Activated CD4-positive, CD25-positive, alpha-beta regulatory T cell treated with anti-CD3 and anti-CD28 coated beads, Interleukin-2, amount 50 U/mL, for 24 hours (primary cell): ENCODE measurements at regions not wholly inside any gene's neighbourhood (a gene's known extent, or its start where the extent isn't known, plus 50 kb on each side); places are given as distances from the start of the nearest gene placed in this dataset.
"Not testable (repeated sequence)": the region's sequence is repeated elsewhere in the genome, so short reads cannot be mapped to it uniquely, and the experiment has no call there.

Source experiments
- ATAC-seq, 2 donors: fragments of 150-1000 bp; cut with Tn5 transposase; one replicate each; pipeline ENCODE4 v1.10.0; 2021; ENCODE audit warnings: mild to moderate bottlenecking in 1 of 2, moderate library complexity in 1 of 2

DNA sequence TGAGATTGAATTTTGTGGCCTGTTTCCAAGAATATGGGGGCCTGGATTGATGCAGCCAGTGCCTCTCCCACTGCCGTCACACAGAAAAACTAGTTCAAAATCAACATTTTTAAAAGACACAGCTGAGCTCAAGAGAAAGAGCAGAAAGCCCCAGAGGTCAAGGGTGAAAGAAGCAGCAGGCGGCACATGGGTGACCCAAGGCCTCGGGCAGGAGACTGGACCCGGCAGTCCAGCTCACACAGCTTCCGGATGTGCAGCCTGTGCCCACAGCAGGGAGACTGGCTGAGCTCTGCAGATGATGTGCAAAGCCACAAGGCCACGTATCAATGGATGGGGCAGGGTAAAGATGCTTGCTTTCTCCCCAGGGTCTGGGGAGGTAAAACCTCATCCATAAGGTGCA lies 50.4 kb upstream of the RNF32 start:
- no peak for ATAC-seq

DNA sequence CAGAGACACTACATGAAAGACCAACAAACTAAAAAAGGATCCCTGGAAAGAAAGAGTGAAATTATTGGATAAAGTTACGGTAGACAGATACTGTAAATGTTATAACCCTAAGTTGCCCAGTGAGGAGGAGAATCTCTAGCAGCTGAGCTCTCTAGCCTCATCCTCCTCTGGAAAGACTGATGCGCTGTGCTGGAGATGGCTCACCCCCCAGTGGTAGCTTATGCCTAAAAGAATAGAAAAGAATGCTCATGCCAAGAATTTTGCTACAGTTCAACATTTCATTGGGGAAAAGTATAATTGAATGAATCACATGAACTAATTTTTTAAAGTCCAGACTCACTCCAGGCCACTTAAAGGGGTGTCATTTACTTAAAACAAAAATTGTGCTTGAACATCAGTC lies 50.8 kb upstream of the RNF32 start:
- no peak for ATAC-seq

DNA sequence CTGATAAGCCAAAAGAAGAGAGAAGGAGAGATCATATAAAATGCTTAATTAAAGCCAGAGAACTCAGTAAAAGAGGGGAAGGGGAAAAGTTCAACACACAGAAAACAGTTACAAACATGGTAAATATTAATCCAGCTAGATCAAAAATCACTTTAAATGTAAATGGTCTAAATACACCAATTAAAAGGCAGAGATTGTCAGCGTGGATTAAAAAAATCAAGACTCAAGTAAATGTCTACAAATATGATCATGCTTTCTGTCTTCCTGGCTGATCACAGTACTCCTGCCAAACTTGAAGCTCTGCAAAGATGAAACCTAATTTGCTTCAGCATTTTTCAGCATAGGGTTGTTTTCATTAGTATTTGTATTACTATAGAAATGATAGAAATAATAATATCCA lies 54.6 kb upstream of the RNF32 start:
- no peak for ATAC-seq

DNA sequence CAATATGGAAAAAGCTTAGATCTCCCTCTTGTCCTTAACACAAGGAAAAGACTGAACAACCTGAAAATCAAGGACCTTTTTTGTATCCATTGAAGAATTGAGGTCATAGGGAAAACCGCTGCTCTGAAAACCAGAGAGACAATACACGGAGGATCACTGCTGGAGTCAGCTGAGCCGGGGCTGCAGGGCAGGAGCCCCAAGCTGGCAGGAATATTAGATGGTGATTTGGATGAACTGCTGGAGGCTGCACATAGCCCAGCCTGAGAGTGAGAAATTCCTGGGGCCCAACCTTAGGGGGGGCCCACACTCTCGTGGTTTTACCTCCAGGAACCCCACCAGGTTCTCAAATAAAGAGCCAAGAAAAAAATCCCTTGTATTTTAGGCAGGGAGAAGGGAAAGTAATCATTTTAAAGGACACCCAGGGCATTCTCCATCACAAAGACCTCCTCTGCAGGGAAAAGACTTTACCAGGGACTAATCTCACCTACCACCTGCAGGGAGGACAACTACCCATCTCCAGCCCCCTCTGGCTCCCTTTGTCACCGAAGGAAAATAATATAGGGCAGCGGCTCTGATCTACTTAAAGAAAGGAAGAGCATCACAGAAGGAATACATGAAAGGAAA lies 55.4 kb upstream of the RNF32 start:
- ATAC-seq = no peak

DNA sequence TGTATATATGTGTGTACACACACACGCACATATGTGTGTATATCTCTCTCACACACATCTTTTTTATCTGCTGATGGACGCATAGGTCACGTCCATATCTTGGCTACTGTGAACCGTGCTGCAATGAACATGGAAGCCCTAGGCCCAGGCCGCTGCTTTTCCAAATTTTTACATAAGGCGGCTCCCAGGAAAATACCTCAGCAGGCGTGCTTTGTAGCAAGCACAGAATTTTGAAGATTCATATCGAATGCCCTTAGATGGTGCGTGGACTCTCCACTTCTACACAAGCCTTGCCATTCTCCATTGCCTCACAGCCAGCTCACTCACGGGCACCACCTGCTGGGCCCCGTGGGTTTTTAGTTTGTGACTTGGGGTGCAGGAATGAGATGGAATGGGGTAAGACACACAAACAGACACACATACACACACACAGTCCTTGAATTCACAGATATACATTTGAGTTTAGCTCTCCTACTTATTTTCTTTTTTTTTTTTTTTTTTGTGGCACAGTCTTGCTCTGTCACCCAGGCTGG lies 57.9 kb upstream of the RNF32 start:
- ATAC-seq = no peak

DNA sequence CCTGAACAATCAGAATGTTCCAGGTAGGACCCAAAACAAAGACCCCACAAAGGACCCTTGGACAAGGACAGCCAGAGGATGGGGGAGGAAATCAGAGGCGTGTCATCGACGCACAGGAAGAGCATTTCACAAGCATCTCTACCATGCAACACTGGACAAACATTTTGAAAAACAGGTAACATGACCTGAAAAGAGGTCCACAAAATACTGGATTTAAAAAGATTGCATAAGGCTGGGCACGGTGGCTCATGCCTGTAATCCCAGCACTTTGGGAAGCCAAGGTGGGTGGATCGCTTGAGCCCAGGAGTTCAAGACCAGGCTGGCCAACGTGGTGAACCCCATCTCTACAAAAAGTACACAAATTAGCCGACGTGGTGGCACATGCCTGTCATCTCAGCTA lies 60.5 kb upstream of the RNF32 start:
- no peak for ATAC-seq

DNA sequence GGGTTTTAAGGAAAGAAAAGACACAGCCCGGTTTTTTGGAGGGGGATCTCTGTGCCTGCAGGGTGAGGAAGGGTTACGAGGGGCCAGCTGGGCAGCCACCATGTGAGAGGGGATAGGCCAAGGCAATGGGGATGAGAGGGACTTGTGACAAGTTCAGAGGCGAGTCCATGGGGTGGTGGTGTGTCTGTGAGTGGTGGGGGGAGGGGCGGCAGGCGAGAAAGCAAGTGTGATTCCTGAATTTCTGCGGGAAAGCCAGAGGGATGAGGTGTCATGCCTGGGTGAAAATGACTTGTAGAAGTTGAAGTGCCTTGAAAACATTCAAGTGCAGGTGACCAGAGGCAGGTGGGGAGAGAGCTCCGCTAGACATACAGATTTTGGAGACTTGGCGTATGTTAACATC lies 61.0 kb upstream of the RNF32 start:
- ATAC-seq = no peak

DNA sequence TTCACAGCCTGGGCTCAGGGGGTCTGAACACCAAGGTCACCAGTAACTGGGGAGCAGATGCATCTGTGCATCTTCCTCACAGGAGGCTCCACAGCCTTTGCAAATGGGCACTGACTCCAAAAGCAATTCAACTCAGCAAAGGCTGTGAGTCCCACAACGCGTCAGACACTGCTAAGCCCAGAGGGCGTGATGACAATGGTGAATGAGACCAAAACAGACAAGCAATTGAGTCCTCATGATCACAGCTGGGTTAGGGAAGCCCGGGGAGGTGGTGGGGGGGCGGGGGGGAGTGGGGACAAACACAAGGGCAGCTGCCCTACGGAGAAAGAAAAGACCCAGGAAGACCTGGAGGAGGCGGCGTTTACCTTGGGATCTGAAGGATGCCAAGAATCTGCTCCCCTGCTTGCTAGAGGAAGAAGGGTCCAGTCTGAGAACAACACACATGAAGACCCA lies 61.6 kb upstream of the RNF32 start:
- no peak for ATAC-seq

DNA sequence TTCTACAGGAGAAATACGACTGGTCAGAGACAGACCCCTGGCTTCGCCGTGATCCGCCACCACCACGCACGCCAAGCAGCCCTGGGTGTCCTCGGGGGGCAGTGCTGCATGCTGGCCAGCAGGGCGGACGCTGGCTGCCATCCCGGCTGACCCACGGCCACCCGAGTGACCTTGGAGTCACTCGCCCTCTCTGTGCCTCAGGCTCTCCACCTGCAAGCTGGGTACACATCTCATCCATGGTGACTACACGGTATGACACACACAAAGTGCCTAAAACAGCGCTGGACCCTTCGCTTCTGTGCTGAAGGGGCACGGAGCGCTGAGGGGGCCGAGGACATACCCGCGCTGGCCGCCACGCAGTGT lies 62.0 kb upstream of the RNF32 start:
- no peak for ATAC-seq

DNA sequence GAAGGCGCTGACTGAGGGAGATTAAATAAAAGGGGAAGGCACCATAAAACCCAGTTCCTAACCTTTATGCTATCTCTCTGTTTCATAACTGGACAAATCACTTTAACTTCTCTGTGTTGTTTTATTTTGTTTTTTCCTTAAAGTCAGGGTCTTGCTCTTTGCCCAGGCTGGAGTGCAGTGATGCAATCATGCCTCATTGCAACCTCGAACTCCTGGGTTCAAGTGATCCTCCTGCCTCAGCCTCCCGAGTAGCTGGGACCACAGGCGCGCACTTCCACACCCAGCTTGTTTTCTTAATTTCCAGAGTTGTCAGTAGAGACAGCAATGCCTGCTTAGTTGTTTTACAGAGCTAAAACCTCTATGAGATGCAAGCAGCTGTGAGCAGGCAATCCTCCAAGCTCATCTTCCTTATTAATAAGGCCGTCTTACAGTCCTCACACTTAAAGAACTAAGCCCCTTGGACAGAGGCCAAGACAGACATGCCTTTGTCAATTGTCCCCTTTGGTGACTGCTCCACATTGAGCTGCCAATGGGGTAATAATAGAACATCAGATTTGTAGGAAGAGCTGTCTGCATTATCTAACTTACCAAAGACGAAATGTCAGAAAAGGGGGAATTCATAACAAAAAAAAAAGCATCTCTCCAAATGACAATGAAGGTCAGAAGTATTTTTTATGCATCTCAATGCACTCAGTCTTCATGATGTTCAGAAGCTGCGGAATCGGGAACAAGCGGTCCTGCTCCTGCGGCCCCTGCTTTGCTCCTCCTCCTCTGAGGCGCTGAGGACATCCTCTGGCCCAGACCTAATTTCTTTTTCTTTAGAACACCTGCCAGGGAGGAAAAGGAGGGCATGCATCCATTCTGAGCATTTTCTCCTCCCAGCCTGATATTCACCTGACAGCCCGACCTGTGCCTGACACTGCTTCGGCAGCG lies 62.7 kb upstream of the RNF32 start:
- no peak for ATAC-seq

DNA sequence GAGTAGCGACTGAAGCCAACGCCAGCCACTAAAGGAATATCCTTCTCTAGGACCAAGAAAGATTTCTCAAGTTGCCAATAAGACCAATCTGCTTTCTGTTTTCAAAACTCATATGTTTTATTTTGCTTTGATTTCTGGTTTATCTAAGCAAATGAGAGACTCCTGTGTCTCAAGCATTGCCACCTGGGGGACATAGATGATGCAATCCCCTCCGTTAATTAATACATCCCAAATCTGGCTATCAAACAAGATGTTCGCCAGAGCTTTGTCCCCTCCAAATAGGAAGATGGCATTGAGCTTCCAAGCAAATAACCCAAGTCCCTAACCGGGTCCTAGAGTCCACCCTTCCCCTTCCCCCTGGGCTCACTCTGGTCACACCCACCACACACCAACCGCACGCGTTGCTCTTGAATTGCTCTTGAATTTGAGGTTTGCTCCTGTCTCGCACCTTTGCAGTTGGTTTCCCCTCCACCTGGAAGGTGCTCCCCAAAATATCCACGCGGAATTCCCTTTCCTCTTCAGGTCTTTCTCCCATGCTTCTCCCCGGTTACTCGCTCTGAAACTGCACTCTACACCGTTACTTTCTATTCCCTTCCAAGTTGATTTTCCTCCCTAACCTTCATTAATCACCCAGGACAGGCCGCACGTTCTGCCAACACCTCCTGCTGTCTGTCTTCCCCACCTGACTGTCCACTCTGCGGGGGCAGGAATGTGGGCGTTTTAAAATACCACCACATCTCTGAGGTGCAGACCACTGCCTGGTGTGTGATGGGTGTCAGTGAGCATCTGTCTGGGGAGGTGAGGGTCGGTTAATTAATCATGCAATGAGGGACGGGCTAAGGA lies 64.1 kb upstream of the RNF32 start:
- ATAC-seq = no peak

DNA sequence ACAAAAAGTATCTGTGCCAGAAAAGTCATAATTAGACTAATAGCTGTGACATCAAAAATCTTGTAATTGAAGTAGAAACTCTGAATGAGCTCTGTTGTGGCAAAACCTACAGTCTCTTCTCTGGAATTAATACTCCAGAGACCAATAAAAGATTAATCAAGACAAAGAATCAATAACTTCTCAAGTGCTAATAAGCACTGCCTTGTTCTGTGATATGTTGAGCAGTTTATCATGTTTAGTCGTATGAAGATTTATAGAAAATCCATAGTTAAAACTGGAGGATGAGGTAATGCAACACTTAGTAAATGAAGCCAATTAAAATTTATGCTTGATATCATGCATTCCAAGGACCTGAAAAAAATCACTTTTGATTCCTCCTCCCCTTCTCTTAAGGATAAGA lies 72.3 kb upstream of the RNF32 start:
- no peak for ATAC-seq

DNA sequence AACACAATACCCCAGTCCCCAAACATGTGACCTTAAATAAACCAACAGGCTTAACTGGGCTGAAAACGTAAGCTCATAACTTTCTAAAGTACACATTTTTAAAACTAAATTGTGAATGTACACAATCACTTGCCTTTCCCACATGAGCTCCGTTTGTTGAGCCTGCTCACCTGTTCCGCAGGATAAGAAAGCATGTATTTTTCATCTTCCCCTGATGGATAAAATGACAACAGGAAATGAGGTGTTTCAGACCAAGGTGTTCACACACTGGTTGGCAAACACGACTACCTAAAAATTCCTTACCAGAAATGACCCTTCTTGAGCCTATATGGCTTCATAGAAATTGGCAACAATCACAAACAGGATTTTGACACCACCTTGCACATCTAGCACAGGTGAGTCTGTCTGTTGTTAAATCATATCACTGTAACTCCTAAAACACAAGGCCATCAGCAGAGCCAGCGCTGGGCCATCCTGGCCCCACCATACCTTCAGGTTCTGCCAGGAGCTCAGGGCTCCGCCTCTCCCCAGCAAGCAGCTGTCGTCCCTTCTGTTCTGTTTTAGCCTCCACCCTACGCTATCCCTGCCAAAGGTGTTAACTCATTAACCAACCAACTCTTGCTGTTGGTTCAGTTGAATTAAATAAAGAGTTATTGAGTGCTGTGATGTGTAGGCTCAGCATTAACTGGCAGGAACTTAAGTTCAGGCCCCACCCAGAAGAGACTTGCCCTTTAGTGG lies 73.6 kb upstream of the RNF32 start:
- ATAC-seq = no peak

DNA sequence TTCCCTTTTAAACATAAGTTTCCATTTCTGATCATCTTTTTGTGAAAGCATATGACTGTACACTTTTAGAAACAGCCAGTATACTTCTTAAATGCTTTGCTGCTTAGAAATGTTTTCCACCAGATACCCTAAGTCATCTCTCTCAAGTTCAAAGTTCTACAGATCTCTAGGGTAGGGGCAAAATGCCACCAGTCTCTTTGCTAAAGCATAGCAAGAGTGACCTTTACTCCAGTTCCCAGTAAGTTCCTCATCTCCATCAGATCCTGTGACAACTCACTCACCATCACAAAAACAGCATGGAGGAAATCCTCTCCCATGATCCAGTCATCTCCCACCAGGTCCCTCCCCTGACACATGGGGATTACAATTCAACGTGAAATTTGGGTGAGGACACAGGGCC lies 75.6 kb upstream of the RNF32 start:
- ATAC-seq = not testable (repeated sequence)

DNA sequence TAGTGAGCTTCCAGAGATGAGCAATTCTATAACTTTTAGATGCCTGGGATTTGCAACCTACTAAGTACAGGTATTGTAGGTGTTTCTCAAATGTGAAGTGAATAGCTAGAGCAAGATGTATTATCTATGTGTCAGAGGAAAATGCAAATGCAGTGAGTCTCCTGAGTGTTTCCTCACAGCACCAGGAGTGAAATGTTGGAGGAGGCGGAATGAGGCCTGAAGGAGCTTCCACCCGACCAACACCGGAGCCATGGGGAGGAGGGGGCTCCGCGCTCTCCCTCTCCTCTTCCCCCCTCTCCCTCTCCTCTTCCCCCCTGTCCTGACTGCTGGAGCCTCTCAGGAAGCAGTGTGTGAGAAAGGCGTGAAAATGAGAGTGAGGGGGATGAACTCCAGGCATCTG lies 79.9 kb upstream of the RNF32 start:
- ATAC-seq = no peak

DNA sequence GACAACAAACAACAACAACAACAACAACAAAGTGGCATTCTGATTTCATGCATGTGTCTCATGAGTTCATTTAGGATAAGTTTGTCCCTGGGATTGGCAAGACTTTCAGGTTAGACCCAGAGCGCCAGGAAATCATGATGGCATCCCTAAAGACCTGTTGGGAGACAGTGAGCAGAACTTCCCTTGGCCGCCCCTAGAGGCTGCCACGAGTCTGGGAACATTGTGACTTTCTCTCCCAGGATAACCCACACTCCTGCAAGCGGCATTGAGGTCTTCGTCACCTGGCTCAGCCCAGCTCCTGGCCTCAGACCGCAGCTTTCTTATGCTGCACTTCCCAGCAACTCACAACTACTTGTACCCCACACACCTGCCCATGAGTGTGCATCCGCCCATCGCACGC lies 80.5 kb upstream of the RNF32 start:
- ATAC-seq = no peak

DNA sequence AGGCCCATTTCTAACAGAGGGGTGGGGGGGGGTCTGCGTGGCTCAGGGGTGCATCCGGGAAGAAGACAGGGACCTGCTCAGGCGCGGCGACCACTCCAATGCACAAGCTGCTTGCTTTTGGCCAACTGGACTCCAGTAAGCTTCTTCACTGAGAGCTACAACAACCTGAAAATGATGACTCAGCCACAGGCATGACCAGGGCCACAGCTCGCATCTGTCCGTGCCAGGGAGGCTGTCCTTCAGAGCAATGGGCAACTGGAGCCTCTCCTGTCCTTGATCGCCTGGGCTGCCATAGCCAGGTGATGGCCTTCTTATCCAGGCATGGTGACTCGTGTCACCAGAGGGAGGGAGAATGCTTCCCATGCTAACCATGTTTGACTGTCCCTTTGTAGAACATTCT lies 81.6 kb upstream of the RNF32 start:
- no peak for ATAC-seq

DNA sequence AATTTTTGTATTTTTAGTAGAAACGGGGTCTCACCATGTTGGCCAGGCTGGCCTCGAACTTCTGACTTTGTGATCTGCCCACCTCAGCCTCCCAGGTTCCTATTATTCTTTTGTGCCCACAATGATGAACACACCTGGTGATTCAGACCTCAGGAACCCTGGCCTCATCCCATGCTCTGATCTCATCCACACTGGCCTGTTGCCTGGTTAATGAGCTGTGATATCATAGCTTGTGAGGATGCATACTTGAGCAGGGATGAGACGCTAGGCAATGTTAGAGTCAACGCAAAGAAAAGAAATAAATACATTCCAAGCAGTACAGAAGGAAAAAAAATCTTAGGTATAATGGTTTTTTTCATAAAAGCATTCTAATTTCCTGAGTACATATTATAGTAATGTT lies 82.4 kb upstream of the RNF32 start:
- ATAC-seq = no peak

DNA sequence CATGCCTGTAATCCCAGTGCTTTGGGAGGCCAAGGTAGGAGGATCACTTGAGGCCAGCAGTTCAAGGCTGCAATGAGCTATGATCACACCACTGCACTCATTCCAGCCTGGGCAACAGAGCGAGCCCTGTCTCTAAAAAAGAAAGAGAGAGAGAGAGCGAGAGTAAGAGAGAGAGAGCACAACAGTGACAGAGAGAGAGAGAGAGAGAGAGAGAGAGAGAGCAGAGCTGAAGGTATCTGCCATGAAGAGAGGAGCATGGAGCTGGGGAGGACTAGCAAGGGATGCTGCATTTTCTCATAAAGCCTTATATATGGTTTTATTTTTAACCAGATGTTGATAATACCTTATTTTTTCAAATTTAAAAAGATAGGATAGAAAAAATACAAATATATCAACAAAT lies 84.5 kb upstream of the RNF32 start:
- no peak for ATAC-seq

DNA sequence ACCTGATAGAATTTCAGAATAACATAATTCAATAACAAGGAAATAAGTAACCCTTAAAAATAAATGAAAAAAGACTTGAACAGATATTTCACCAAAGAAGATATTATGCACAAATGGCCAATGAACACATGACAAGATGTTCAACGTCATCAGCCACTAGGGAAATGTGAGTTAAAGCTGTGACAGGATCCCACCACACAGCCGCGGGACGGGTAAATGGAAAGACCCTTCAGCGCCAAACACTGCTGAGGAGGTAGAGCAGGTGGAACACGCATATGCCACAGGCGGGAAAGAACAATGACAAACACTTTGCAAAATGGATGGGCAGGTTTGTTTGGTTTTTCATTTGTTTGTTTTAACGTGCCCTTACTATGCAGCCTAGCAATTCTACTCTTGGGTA lies 86.1 kb upstream of the RNF32 start:
- no peak for ATAC-seq

DNA sequence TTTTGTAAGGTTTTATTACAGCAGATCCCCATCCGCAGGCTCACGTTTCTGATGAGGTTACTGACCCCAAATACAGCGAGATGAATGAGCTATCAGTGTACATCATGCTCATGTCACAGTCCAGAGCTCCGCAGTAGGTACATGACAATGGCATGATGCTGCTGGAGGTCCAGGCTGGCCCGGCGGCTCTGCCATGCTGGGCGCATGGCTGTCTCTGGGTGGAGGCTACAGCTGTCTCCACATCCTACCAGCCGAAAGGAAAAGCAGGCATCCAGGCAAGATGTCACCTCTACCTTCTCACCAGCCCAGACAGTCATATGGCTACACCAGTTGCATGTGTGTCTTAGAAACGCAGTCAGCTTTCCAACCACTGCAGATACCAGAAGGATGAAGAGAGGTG lies 90.9 kb upstream of the RNF32 start:
- no peak for ATAC-seq

DNA sequence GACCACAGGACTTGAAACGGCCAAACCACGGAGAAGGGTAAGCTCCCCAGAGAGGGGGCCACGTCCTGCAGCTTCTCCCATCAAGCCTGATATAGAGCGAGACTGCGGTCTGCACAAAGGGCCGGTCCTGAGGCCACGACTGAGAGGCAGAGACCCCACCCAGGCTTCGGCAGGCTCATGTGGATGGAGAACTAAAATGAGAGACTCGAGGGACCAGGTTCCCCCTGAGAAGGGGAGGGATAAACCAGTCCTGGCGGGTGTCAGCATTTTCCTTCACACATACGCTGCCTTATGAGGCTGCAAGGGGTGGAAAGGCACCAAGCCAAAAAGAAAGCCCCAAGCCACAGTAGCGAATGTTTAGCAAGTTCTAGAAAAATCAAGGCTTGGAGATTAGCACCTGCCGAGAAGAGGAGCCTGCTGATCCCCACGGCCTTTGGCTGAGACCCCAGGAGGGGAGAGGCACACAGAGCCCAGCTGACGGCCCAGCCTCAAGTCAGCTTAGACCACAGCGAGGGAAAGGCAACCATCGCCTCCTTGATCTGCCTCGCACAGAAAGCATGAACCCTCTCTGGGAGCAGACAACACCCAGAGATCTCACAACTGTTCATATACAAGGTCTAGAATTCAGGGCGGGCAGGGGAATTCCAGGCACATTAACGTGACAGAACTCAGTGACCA lies 92.6 kb upstream of the RNF32 start:
- no peak for ATAC-seq
